ENCODE measurements at regions not wholly inside any gene's neighbourhood (a gene's known extent, or its start where the extent isn't known, plus 50 kb on each side); places are given as distances from the start of the nearest gene placed in this dataset.

GRCh38 chr20:40748182-40748581 is 59.1 kb upstream of the MAFB start:
- TF ChIP-seq POLR2A (IDR thresholded peaks at IDR 0.05): no peak
- no peak for TF ChIP-seq CTCF (IDR thresholded peaks at IDR 0.05)
- no peak for TF ChIP-seq POLR2AphosphoS5 (IDR thresholded peaks at IDR 0.05)
- TF ChIP-seq EP300 (IDR thresholded peaks at IDR 0.05): no peak
